ENCODE measurements at regions not wholly inside any gene's neighbourhood (a gene's known extent, or its start where the extent isn't known, plus 50 kb on each side); places are given as distances from the start of the nearest gene placed in this dataset.

DNA sequence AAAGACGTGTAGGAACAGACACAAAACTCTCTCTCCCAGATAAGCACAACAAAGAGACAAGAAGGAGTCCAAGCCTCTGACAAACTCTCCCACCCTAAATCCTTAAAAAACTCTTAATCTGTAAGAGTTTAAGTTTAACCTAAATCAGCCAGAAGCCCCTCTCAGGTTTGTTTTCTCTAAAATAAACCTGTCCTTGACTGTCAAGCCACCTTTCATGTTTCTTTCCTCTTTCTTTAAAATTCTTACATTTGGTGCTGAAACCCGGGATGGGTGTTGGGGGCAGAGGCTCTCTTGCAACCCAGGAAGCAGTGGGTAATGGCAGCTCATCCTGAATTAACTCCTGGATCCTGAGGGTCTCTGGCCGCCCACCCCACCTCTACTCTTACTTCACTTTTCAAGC lies 107.8 kb upstream of the TENT5D start:
- DNase-seq = no peak

DNA sequence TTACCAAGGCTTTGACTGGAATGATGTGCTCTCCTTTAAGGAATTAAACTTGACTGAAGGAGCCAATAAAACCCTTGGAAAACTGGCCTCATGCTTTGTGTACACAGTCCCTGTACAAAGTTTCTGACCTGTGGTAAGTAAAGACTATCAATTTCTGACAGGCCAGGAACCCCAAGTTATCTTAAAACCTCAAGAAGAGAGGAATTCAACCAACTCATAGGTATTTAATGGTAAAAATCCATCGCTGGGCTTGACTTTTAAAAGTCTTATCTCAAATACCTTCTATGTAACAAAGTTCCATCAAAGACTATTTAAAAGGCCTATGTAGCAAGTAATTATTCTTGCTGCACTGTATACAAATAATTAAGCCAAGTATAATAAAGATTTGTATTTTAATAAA lies 103.7 kb upstream of the TENT5D start:
- no peak for DNase-seq

DNA sequence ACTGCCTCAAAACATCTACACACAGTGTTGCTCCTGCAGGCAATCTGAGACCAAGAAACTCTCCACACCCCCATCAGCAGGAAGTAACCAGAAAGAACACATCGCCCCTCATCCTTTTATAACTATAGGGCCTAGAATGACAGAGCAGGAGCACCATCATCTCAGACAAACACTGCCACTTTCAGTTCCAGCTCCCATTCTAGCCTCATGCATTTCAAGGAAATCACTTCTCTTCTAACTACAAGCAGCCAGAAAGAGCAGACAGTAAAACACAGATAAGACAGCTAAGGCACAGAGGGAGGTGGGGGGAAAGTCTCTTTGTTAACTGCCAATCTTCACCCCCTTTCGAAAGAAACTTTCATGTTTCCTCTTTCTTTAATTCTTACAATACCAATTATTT lies 102.6 kb upstream of the TENT5D start:
- DNase-seq = no peak

DNA sequence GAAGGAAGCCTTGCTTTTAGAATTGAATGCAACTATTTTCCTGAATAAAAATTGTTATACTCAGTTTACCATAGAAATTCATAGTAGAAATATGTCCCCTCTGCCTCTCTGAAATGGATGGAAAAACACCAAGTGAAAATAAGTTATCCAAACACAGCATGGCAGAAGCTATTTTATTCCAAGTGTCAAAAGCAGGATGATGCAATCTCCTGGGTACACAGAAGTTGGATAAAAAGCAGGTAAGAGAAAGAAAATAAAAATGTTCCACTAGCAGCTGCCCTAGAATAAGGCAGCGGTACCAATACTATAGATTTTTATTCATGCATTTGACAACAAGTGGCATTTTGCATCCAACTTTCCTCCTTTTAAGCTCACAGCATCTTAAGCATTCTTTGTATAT lies 89.0 kb upstream of the TENT5D start:
- DNase-seq = no peak

DNA sequence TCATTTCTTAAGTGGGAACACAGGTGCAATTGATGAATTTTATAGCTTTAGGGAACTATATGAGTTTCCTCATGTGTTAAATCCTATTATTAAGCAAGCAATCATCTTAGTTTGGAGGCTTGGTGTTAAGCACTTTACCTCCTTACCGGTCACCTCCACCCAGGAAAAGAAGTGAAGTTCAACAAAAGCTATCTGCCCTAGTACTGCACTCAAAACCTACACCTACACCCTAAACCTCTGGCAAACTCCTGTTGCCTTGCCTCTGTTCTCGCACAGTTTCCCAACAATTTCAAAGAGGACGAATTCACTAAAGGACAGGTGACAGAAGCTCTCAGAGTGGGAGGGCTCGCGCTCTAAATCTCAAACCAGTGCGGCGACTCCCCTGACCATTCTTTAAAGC lies 85.7 kb upstream of the TENT5D start:
- DNase-seq = no peak

DNA sequence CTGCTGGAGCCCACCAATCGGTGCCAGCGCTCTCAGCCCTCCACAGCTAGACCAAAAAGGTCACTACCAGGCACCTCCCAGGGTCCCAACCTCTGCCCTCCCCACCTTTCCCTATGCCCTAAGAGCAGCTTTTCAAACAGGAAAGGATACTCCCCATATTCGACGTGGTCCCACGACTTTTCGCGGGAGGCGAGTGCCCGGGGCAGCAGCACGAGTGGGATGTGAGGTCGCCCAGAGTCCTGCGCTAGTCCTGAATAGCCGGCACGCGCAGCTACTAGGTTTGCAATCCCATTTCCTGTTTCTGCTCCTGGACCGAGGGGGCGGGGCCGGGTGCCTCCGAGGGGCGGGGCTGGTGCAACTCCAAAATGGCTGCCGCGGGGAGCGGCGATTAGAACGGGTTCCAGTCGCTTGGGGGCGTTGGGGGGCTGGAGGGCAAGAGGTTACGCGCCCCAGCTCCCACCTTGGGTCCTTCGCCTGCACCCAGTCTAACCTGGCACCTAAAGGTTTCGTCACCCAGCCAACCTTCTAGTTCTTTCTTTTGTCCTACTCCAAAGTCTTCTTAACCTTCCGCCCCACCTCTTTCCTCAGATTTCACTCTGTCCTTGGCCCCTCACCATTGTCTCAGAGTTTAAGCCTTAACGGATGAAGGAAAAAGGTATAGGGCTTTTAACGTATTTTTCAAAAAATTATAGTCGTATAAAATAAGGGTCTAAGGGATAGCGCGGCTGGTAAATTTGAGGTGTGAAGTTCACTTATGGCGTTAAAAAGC lies 85.0 kb upstream of the TENT5D start:
- no peak for DNase-seq

DNA sequence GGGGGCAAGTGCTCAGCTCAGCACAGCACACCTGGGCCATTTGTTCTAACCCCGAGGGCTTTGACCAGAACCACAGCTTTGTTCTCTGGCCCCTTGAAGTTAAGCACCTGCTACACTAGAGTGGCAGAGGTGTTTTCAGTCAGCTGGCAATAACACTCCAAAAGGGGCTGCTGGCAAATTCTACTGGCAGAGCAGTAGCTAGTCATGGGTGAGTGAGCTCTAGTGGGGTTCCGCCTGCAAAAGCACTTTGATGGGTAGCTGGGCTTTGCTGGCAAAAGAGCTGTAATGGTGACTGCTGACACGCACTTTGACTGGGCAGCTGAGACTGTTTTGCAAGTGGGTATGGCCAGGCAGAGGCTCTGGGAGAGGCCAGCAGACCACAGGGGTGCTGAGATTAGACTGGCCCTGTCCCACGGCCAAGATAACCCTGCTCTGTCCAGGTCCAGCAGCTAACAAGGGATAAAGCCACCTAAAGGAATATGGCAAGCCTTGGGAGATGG lies 65.2 kb upstream of the TENT5D start:
- DNase-seq = no peak

Data from T-helper 2 cell (primary cell).